ENCODE measurements at regions not wholly inside any gene's neighbourhood (a gene's known extent, or its start where the extent isn't known, plus 50 kb on each side); places are given as distances from the start of the nearest gene placed in this dataset.

DNA sequence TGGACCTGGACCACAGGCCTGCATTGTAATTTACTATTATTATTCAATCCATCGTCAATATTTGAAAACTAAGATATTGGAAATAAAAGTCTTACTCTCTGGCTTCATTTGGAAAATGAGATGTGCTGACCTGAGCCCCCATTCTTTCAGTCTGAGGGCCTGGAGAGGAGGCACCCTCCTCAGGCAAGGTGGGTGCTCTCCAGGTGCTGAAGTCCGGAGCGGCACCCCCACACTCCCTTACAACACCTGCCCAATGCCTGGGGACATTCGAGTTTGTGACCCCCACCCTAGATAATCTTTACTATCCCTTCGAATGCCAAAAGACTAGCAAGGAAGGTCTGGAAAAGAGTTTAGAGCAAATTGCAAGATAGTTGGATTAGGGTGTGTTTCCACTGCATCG lies 133.3 kb downstream of the EN1 start:
- DNase-seq (ENCODE audit: low read depth, low spot score) = no peak
- TF ChIP-seq, protein P1, sequence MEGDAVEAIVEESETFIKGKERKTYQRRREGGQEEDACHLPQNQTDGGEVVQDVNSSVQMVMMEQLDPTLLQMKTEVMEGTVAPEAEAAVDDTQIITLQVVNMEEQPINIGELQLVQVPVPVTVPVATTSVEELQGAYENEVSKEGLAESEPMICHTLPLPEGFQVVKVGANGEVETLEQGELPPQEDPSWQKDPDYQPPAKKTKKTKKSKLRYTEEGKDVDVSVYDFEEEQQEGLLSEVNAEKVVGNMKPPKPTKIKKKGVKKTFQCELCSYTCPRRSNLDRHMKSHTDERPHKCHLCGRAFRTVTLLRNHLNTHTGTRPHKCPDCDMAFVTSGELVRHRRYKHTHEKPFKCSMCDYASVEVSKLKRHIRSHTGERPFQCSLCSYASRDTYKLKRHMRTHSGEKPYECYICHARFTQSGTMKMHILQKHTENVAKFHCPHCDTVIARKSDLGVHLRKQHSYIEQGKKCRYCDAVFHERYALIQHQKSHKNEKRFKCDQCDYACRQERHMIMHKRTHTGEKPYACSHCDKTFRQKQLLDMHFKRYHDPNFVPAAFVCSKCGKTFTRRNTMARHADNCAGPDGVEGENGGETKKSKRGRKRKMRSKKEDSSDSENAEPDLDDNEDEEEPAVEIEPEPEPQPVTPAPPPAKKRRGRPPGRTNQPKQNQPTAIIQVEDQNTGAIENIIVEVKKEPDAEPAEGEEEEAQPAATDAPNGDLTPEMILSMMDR (IDR thresholded peaks at IDR 0.05; ENCODE audit: insufficient read depth, low read length, missing control alignments) = no peak
- H3K4me3 ChIP-seq (ENCODE audit: low read depth, low read length) = no peak overlapping the region
- ChIA-PET CTCF (no interaction called here), POLR2A (no interaction called here)

DNA sequence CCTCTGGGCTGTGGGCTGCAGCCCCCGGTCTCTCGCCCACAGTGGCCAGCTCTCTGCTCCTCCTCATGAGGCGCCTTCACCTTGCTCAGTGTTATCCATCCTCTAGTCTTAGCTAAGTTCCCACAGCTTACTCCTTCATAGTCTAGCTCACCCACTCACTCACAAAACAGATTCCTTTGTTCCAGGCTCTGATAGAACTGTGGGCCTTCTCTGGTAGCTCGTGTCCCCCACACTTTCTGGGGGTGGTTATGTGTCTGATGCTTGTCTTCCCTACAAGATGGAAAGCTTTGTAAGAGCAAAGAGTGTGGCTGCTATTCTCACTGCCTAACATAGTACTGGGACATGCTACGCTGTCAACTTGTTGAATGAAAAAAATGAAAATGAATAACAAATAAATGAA lies 135.8 kb downstream of the EN1 start:
- ChIA-PET POLR2A (interaction anchor here (0.6 kb wide), 1 partner anchor 167 kb away, joined by 3 read pairs; no protein-coding TSS in a partner anchor), CTCF (no interaction called here)
- DNase-seq (ENCODE audit: low read depth, low spot score) = no peak
- no peak overlapping the region for H3K4me3 ChIP-seq (ENCODE audit: low read depth, low read length)
- TF ChIP-seq, protein P1 (IDR thresholded peaks at IDR 0.05; ENCODE audit: insufficient read depth, low read length, missing control alignments) = no peak

DNA sequence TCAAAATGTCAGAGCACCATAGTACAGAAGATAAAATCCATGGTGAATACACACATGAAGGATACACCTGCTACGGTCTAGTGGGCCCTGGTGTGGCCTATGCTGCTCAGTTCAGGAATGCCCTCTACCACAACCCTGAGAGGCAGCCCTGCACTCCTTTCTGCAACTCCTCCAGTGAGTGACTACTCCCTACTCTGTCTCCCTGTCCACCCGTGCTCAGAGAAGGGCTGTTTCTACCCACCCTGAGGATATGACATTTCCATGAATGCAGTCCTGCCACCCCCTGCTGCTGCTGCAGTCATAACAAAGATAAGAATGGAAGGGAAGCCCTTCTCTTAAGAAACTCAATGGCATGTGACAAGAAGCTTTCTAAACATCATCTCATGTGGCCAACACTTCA lies 137.0 kb downstream of the EN1 start:
- DNase-seq (ENCODE audit: low read depth, low spot score) = no peak
- POLR2A ChIA-PET = no interaction called here
- TF ChIP-seq, protein P1 (IDR thresholded peaks at IDR 0.05; ENCODE audit: insufficient read depth, low read length, missing control alignments) = no peak
- CTCF ChIA-PET = no interaction called here
- no peak overlapping the region for H3K4me3 ChIP-seq (ENCODE audit: low read depth, low read length)

DNA sequence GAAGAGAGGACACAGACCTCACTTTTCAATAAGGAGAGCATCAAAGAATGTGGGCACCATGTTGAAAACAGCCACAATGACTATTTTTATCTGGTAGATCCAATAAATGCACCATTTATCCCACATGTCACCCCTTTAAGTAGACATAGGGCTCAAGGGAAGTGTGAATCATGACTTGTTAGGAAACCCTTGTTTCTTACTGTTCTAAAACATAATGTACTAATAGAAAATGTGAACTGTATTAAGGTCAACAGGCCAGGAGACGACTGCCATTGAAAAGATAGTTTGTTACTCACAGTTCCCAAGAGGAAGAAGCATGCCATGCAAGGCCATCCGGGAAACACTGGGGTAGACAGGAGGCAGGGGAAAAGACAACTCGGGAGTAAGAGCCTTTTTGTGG lies 137.7 kb downstream of the EN1 start:
- TF ChIP-seq, protein P1 (IDR thresholded peaks at IDR 0.05; ENCODE audit: insufficient read depth, low read length, missing control alignments) = no peak
- CTCF ChIA-PET = no interaction called here

DNA sequence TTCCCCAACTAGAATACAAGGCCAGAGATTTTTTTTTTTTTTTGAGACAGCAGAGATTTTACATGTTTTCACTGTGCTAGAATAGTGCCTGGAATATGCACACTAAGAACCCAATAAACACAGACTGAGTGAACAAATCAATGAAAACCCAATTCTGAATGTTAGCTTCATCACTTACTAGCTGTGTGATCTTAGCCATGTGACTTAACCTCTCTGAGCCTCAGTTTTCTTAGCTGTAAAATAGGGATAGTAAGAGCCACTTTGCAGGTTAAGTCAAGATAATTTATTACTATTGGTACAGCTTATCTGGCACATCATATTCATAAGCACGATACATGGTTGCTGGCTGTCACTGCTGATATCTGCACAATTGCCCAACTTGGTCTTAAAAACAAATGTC lies 140.6 kb downstream of the EN1 start:
- no peak overlapping the region for H3K4me3 ChIP-seq (ENCODE audit: low read depth, low read length)
- TF ChIP-seq, protein P1 (IDR thresholded peaks at IDR 0.05; ENCODE audit: insufficient read depth, low read length, missing control alignments) = no peak
- no peak for DNase-seq (ENCODE audit: low read depth, low spot score)
- ChIA-PET POLR2A (no interaction called here), CTCF (no interaction called here)

More for the DNA sequence above, 137.7 kb downstream of the EN1 start:
- no peak for DNase-seq (ENCODE audit: low read depth, low spot score)
- POLR2A ChIA-PET = no interaction called here
- H3K4me3 ChIP-seq (ENCODE audit: low read depth, low read length) = no peak overlapping the region

DNA sequence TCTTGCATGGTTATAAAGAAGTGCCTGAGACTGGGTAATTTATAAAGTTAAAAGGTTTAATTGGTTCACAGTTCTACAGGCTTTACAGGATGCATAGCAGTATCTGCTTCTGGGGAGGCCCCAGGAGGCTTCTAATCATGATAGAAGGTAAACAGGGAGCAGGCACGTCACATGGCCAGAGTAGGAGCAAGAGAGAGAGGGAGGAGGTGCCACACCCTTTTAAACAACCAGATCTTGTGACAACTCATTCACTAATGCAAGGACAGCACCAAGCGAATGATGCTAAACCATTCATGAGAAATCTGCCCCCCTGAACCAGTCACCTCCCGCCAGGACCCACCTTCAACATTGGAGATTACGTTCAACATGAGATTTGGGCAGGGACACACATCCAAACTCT lies 141.1 kb downstream of the EN1 start:
- TF ChIP-seq, protein P1 (IDR thresholded peaks at IDR 0.05; ENCODE audit: insufficient read depth, low read length, missing control alignments) = no peak
- POLR2A ChIA-PET = no interaction called here
- H3K4me3 ChIP-seq (ENCODE audit: low read depth, low read length) = no peak overlapping the region
- no peak for DNase-seq (ENCODE audit: low read depth, low spot score)
- CTCF ChIA-PET = no interaction called here

Measured in AG04449 (cell line).